Esophagus muscularis mucosa (tissue), 4 donors: ENCODE measurements at regions not wholly inside any gene's neighbourhood (a gene's known extent, or its start where the extent isn't known, plus 50 kb on each side); places are given as distances from the start of the nearest gene placed in this dataset.

Source experiments
- EP300 ChIP-seq: sonication (generic); formaldehyde crosslinking; IDR thresholded peaks from one replicate; pipeline ENCODE4 v1.6.1; 2017; ENCODE audit warnings: antibody characterized with exemption
- POLR2A ChIP-seq: fragments of 450-650 bp; IDR thresholded peaks from one replicate; pipeline ENCODE4 v1.6.1; 2017; ENCODE audit warnings: antibody characterized with exemption, moderate library complexity, mild to moderate bottlenecking, low read depth
- POLR2AphosphoS5 ChIP-seq, 2 donors: sonication (generic); formaldehyde crosslinking; IDR thresholded peaks; one replicate each; pipeline ENCODE4 v1.6.1; 2017; ENCODE audit warnings: antibody characterized with exemption in 2 of 2
- TF ChIP-seq, protein P1 (sequence below), 3 experiments: fragments of 200-600 bp in 2 of 3; fragments of 450-650 bp in 1 of 3; sonication (generic) in 2 of 3; IDR thresholded peaks; one replicate each; pipeline ENCODE4 v1.5.1; 2017 to 2019; ENCODE audit warnings: antibody characterized with exemption in 3 of 3, mild to moderate bottlenecking in 2 of 3, moderate library complexity in 1 of 3

DNA sequence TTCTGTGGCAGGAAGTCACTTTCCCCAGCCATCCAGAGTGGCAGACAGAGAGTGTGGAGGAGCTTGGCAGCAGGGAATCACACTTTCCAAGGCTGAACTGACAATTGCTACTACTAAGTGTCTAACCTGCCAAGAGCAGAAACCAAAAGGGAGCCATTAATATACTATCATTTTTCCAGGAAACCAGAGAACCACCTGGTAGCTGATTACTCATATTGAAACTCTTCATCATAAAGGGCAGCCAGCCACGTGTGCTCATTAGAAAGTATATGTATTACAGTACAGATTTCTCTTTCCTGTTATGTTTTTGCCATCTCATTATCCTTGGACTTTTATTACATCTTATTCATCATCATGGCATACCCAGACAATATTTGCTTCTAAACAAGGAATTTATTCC is 374.9 kb downstream of the GXYLT1 start:
- TF ChIP-seq, protein P1, sequence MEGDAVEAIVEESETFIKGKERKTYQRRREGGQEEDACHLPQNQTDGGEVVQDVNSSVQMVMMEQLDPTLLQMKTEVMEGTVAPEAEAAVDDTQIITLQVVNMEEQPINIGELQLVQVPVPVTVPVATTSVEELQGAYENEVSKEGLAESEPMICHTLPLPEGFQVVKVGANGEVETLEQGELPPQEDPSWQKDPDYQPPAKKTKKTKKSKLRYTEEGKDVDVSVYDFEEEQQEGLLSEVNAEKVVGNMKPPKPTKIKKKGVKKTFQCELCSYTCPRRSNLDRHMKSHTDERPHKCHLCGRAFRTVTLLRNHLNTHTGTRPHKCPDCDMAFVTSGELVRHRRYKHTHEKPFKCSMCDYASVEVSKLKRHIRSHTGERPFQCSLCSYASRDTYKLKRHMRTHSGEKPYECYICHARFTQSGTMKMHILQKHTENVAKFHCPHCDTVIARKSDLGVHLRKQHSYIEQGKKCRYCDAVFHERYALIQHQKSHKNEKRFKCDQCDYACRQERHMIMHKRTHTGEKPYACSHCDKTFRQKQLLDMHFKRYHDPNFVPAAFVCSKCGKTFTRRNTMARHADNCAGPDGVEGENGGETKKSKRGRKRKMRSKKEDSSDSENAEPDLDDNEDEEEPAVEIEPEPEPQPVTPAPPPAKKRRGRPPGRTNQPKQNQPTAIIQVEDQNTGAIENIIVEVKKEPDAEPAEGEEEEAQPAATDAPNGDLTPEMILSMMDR (IDR thresholded peaks at IDR 0.05) = no peak
- TF ChIP-seq POLR2AphosphoS5 (IDR thresholded peaks at IDR 0.05) (no peak), POLR2A (no peak), EP300 (no peak)
